ENCODE measurements at regions not wholly inside any gene's neighbourhood (a gene's known extent, or its start where the extent isn't known, plus 50 kb on each side); places are given as distances from the start of the nearest gene placed in this dataset.
"Not testable (repeated sequence)": the region's sequence is repeated elsewhere in the genome, so short reads cannot be mapped to it uniquely, and the experiment has no call there.

GRCh38 chr12:90687682-90688081, 267.3 kb downstream of the CCER1 start:
- H3K9me3 ChIP-seq (replicated peaks; ENCODE audit: control insufficient read depth, insufficient read depth, low read length); DNase-seq (ENCODE audit: low read depth, low spot score); FAIRE-seq; H3K9ac ChIP-seq (replicated peaks; ENCODE audit: extremely low read depth, insufficient read depth, low read length); H3K36me3 ChIP-seq (ENCODE audit: control insufficient read depth in 2 of 2, extremely low read depth in 1 of 2, insufficient read depth in 2 of 2, low read length in 2 of 2); H3K4me3 ChIP-seq (replicated peaks in 1 of 3; ENCODE audit: insufficient read depth in 1 of 3, low read depth in 1 of 3, low read length in 3 of 3); H3K4me2 ChIP-seq (ENCODE audit: insufficient read depth, low read length); POLR2A ChIA-PET; H4K20me1 ChIP-seq (replicated peaks; ENCODE audit: control insufficient read depth, extremely low read depth, insufficient read depth, low read length); H2AFZ ChIP-seq (ENCODE audit: low read depth, low read length); H3K27me3 ChIP-seq (ENCODE audit: control insufficient read depth in 2 of 2, insufficient read depth in 2 of 2, low read length in 2 of 2); BruUV-seq (replicated peaks); H3K79me2 ChIP-seq (ENCODE audit: control insufficient read depth, insufficient read depth, low read length); H3K9me1 ChIP-seq (replicated peaks; ENCODE audit: control insufficient read depth, extremely low read depth, insufficient read depth, low read length); intact Hi-C loops (cut with micrococcal nuclease); H3K27ac ChIP-seq (ENCODE audit: insufficient read depth, low read depth, low read length); dilution Hi-C loops (cut with MboI; ENCODE audit: extremely low pct_ligation_motif_present, low sequenced_read_pairs); H3K4me1 ChIP-seq (ENCODE audit: control insufficient read depth, extremely low read depth, insufficient read depth, low read length): not testable (repeated sequence)
- CTCF ChIA-PET, result interaction anchor here (1.1 kb wide), 1 partner anchor 45 kb away, joined by 3 read pairs; no protein-coding TSS in a partner anchor

- no peak overlapping the region for H3K9ac ChIP-seq (replicated peaks; ENCODE audit: extremely low read depth, insufficient read depth, low read length)
- BruUV-seq (replicated peaks), result no TSS peak
- H2AFZ ChIP-seq (ENCODE audit: low read depth, low read length), result no peak overlapping the region
- H3K27me3 ChIP-seq (ENCODE audit: control insufficient read depth in 2 of 2, insufficient read depth in 2 of 2, low read length in 2 of 2), result no peaks in the 10 kb centered on the region
- H3K4me3 ChIP-seq (replicated peaks in 1 of 3; ENCODE audit: insufficient read depth in 1 of 3, low read depth in 1 of 3, low read length in 3 of 3), result no peak overlapping the region
- DNase-seq (ENCODE audit: low read depth, low spot score) (no peak), FAIRE-seq (no peak)
- H3K36me3 ChIP-seq (ENCODE audit: control insufficient read depth in 2 of 2, extremely low read depth in 1 of 2, insufficient read depth in 2 of 2, low read length in 2 of 2), result no peaks in the 10 kb centered on the region
- H3K27ac ChIP-seq (ENCODE audit: insufficient read depth, low read depth, low read length), result no peak overlapping the region
- CTCF ChIA-PET, result interaction anchor here (0.7 to 1.3 kb wide), 3 partner anchors 11 to 250 kb away, joined by 3 to 4 read pairs (median 3); no protein-coding TSS in a partner anchor
- no peaks in the 10 kb centered on the region for H3K79me2 ChIP-seq (ENCODE audit: control insufficient read depth, insufficient read depth, low read length)
- TF ChIP-seq MAX (IDR thresholded peaks at IDR 0.05; ENCODE audit: insufficient read depth, insufficient read length) (no peak), POLR2A (IDR thresholded peaks at IDR 0.05; ENCODE audit: low read depth, low read length) (no peak), POLR2AphosphoS5 (IDR thresholded peaks at IDR 0.05; ENCODE audit: insufficient read depth, low read depth, low read length) (no peak), CTCF (IDR thresholded peaks at IDR 0.05; ENCODE audit: extremely low read depth in 1 of 2, insufficient read depth in 1 of 2, low read depth in 1 of 2, low read length in 2 of 2) (no peak), EZH2 (IDR thresholded peaks at IDR 0.05; ENCODE audit: borderline replicate concordance, low read depth, low read length, severe bottlenecking) (no peak), MYC (IDR thresholded peaks at IDR 0.05; ENCODE audit: low read depth, low read length) (no peak), FOS (IDR thresholded peaks at IDR 0.05; ENCODE audit: borderline replicate concordance, insufficient read depth, low read length) (no peak), GATA2 (IDR thresholded peaks at IDR 0.05; ENCODE audit: insufficient read depth, insufficient read length, low read depth, low read length) (no peak), JUN (IDR thresholded peaks at IDR 0.05; ENCODE audit: borderline replicate concordance, insufficient read depth, insufficient read length, low read depth) (no peak)
- H3K9me1 ChIP-seq (replicated peaks; ENCODE audit: control insufficient read depth, extremely low read depth, insufficient read depth, low read length), result no peaks in the 10 kb centered on the region
- intact Hi-C loops (cut with micrococcal nuclease) (no loop called here), dilution Hi-C loops (cut with MboI; ENCODE audit: extremely low pct_ligation_motif_present, low sequenced_read_pairs) (no loop called here)
- no peaks in the 10 kb centered on the region for H4K20me1 ChIP-seq (replicated peaks; ENCODE audit: control insufficient read depth, extremely low read depth, insufficient read depth, low read length)
- H3K4me1 ChIP-seq (ENCODE audit: control insufficient read depth, extremely low read depth, insufficient read depth, low read length), result no peaks in the 10 kb centered on the region
- no peak overlapping the region for H3K4me2 ChIP-seq (ENCODE audit: insufficient read depth, low read length)
- POLR2A ChIA-PET, result no interaction called here
- no peaks in the 10 kb centered on the region for H3K9me3 ChIP-seq (replicated peaks; ENCODE audit: control insufficient read depth, insufficient read depth, low read length)
These were observed 271.1 kb downstream of the CCER1 start for GRCh38 chr12:90683871-90684270.
